ENCODE measurements at regions not wholly inside any gene's neighbourhood (a gene's known extent, or its start where the extent isn't known, plus 50 kb on each side); places are given as distances from the start of the nearest gene placed in this dataset.
"Not testable (repeated sequence)": the region's sequence is repeated elsewhere in the genome, so short reads cannot be mapped to it uniquely, and the experiment has no call there.

DNA sequence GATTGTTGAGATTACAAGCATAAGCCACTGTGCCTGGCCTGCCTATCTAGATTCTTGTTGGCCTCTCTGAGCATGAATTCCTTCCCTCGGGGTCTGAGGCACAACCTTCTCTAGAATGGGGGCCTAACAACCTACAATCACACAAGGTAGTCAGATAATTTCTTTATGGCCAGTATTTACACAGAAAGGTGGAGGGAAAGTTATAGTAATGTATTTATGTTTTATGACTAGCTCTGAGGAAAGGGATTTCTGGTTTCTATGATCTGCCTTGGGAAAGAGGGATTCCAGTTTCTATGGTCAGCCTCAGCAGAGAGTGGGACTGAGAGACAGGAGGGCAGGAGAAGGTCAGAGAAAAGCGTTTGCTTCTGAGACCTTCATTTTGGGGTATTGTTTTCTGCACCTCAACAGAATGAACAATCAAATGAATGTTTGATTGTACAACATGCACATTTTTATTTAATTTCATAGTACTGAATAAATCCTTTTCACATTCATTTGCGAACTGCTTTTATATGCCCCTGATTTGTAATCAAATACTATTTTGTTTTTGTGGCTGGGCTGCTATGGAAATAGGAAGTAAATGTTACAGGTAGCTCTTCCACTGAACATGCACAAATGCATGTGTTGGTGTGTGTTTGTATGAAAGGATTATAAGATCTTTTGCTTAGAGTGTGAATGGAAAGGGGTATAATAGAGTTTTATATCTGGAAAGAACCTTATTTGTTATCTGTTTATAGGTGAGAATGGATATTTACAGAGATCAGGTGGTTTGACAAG lies 499.7 kb upstream of the RGS6 start:
- H3K36me3 ChIP-seq (ENCODE audit: control insufficient read depth in 2 of 3, insufficient read depth in 3 of 3, low read length in 3 of 3) = no peaks in the 10 kb centered on the region
- no peaks in the 10 kb centered on the region for H3K27me3 ChIP-seq (ENCODE audit: control insufficient read depth, insufficient read depth, low read length)
- no peak overlapping the region for H3K4me3 ChIP-seq (ENCODE audit: low read length in 3 of 3)
- H3K9ac ChIP-seq (ENCODE audit: low read length in 3 of 3) = no peak overlapping the region
- intact Hi-C loops (cut with DNase I) = no loop called here
- no peak overlapping the region for H3K27ac ChIP-seq (ENCODE audit: low read depth in 2 of 2, low read length in 2 of 2)
- peaks cover 0 to 1% (median 0%) of the 10 kb centered on the region in 3 donors for H3K9me3 ChIP-seq (ENCODE audit: control insufficient read depth in 2 of 3, insufficient read depth in 1 of 3, low read length in 3 of 3)
- DNase-seq = no peak
- no peaks in the 10 kb centered on the region for H3K4me1 ChIP-seq (ENCODE audit: control insufficient read depth in 2 of 3, insufficient read depth in 2 of 3, low read depth in 1 of 3, low read length in 3 of 3)
- TF ChIP-seq, protein P1, sequence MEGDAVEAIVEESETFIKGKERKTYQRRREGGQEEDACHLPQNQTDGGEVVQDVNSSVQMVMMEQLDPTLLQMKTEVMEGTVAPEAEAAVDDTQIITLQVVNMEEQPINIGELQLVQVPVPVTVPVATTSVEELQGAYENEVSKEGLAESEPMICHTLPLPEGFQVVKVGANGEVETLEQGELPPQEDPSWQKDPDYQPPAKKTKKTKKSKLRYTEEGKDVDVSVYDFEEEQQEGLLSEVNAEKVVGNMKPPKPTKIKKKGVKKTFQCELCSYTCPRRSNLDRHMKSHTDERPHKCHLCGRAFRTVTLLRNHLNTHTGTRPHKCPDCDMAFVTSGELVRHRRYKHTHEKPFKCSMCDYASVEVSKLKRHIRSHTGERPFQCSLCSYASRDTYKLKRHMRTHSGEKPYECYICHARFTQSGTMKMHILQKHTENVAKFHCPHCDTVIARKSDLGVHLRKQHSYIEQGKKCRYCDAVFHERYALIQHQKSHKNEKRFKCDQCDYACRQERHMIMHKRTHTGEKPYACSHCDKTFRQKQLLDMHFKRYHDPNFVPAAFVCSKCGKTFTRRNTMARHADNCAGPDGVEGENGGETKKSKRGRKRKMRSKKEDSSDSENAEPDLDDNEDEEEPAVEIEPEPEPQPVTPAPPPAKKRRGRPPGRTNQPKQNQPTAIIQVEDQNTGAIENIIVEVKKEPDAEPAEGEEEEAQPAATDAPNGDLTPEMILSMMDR (IDR thresholded peaks at IDR 0.05; ENCODE audit: borderline replicate concordance, extremely low read depth, insufficient read depth) = no peak
- FAIRE-seq = no peak

DNA sequence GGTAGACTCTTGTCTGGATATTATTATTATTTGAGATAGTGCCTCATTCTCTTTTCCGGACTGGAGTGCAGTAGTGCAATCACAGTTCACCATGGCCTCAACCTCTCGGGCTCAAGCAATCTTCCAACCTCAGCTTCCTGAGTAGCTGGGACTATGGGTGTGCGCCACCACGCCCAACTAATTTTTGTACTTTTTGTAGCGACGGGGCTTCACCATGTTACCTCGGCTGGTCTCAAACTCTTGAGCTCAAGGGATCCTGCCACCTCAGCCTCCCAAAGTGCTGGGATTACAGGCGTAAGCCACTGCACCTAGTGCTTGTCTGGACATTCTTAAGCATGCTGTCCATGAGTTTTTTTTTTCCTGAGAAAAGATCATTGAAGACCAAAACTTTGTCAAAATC lies 498.9 kb upstream of the RGS6 start:
- Histone ChIP-seq H3K36me3 (ENCODE audit: control insufficient read depth in 2 of 3, insufficient read depth in 3 of 3, low read length in 3 of 3) (no peaks in the 10 kb centered on the region), H3K27me3 (ENCODE audit: control insufficient read depth, insufficient read depth, low read length) (no peaks in the 10 kb centered on the region), H3K9me3 (ENCODE audit: control insufficient read depth in 2 of 3, insufficient read depth in 1 of 3, low read length in 3 of 3) (no peaks in the 10 kb centered on the region), H3K9ac (ENCODE audit: low read length in 3 of 3) (no peak overlapping the region), H3K27ac (ENCODE audit: low read depth in 2 of 2, low read length in 2 of 2) (no peak overlapping the region), H3K4me3 (ENCODE audit: low read length in 3 of 3) (no peak overlapping the region), H3K4me1 (ENCODE audit: control insufficient read depth in 2 of 3, insufficient read depth in 2 of 3, low read depth in 1 of 3, low read length in 3 of 3) (no peaks in the 10 kb centered on the region)
- intact Hi-C loops (cut with DNase I) = no loop called here
- no peak for FAIRE-seq
- DNase-seq = no peak
- TF ChIP-seq, protein P1 (IDR thresholded peaks at IDR 0.05; ENCODE audit: borderline replicate concordance, extremely low read depth, insufficient read depth) = no peak

DNA sequence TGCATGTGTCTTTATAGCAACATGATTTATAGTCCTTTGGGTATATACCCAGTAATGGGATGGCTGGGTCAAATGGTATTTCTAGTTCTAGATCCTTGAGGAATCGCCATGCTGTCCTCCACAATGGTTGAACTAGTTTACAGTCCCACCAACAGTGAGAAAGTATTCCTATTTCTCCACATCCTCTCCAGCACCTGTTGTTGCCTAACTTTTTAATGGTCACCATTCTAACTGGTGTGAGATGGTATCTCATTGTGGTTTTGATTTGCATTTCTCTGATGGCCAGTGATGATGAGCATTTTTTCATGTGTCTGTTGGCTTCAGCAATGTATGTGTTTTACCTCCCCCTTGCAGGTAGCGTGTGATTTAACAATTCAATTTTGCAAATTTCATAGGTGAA lies 496.6 kb upstream of the RGS6 start:
- FAIRE-seq; H3K36me3 ChIP-seq (ENCODE audit: control insufficient read depth in 2 of 3, insufficient read depth in 3 of 3, low read length in 3 of 3); intact Hi-C loops (cut with DNase I); H3K9me3 ChIP-seq (ENCODE audit: control insufficient read depth in 2 of 3, insufficient read depth in 1 of 3, low read length in 3 of 3); H3K4me1 ChIP-seq (ENCODE audit: control insufficient read depth in 2 of 3, insufficient read depth in 2 of 3, low read depth in 1 of 3, low read length in 3 of 3); H3K27me3 ChIP-seq (ENCODE audit: control insufficient read depth, insufficient read depth, low read length); H3K9ac ChIP-seq (ENCODE audit: low read length in 3 of 3); H3K27ac ChIP-seq (ENCODE audit: low read depth in 2 of 2, low read length in 2 of 2); H3K4me3 ChIP-seq (ENCODE audit: low read length in 3 of 3); DNase-seq: not testable (repeated sequence)

DNA sequence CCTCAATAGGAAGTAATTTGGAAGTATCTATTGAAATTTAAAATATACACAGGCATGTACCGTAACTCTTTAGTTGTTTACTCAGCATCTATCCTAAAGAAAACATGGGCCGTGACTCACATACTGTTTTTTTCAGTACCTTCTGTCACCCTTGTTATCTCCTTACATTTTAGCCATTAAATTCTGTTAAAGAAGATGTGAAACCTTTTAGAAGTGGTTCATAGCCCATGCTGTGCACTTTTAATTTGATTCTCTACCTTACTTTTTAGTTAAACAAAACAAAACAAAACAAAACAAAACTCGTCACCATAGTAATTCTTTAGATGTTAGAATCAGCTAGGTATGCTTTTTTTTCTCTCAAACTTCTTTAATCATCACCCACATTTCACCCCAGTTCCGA lies 494.4 kb upstream of the RGS6 start:
- Histone ChIP-seq H3K27ac (ENCODE audit: low read depth in 2 of 2, low read length in 2 of 2) (no peak overlapping the region), H3K4me3 (ENCODE audit: low read length in 3 of 3) (no peak overlapping the region), H3K9me3 (ENCODE audit: control insufficient read depth in 2 of 3, insufficient read depth in 1 of 3, low read length in 3 of 3) (no peaks in the 10 kb centered on the region), H3K4me1 (ENCODE audit: control insufficient read depth in 2 of 3, insufficient read depth in 2 of 3, low read depth in 1 of 3, low read length in 3 of 3) (peaks cover 0 to 4% (median 3%) of the 10 kb centered on the region in 3 donors), H3K9ac (ENCODE audit: low read length in 3 of 3) (no peak overlapping the region), H3K36me3 (ENCODE audit: control insufficient read depth in 2 of 3, insufficient read depth in 3 of 3, low read length in 3 of 3) (no peaks in the 10 kb centered on the region), H3K27me3 (ENCODE audit: control insufficient read depth, insufficient read depth, low read length) (no peaks in the 10 kb centered on the region)
- intact Hi-C loops (cut with DNase I) = no loop called here
- DNase-seq (no peak), FAIRE-seq (no peak)
- TF ChIP-seq, protein P1 (IDR thresholded peaks at IDR 0.05; ENCODE audit: borderline replicate concordance, extremely low read depth, insufficient read depth) = no peak

Data from kidney (tissue), 13 donors.